GM19397 (cell line): ENCODE measurements at regions not wholly inside any gene's neighbourhood (a gene's known extent, or its start where the extent isn't known, plus 50 kb on each side); places are given as distances from the start of the nearest gene placed in this dataset.

ENCODE experiments used
- ATAC-seq: cut with Tn5 transposase; IDR thresholded peaks from one replicate; pipeline ENCODE4 v1.9.1; 2021; ENCODE audit warnings: mild to moderate bottlenecking, moderate library complexity; ENCODE audit not compliant: unreplicated experiment

GRCh38 chr18:56096861-56097260 lies 508.9 kb upstream of the TCF4 start:
- ATAC-seq, result no peak

GRCh38 chr18:56089612-56090258 lies 501.7 kb upstream of the TCF4 start:
- no peak for ATAC-seq

GRCh38 chr18:56086786-56087185 lies 498.8 kb upstream of the TCF4 start:
- no peak for ATAC-seq

GRCh38 chr18:56086176-56086575 lies 498.2 kb upstream of the TCF4 start:
- ATAC-seq, result no peak

- ATAC-seq, result no peak
These were observed 497.6 kb upstream of the TCF4 start for GRCh38 chr18:56085551-56085950.

- no peak for ATAC-seq
These were observed 495.7 kb upstream of the TCF4 start for GRCh38 chr18:56083523-56084287.

GRCh38 chr18:56083097-56083521 lies 495.1 kb upstream of the TCF4 start:
- ATAC-seq, result no peak

- ATAC-seq, result no peak
These were observed 488.7 kb upstream of the TCF4 start for GRCh38 chr18:56076723-56077122.

- ATAC-seq, result no peak
These were observed 480.7 kb upstream of the TCF4 start for GRCh38 chr18:56068701-56069100.

GRCh38 chr18:56067969-56068671 lies 480.1 kb upstream of the TCF4 start:
- no peak for ATAC-seq

GRCh38 chr18:56067214-56067894 lies 479.4 kb upstream of the TCF4 start:
- no peak for ATAC-seq

GRCh38 chr18:56066524-56067213 lies 478.7 kb upstream of the TCF4 start:
- ATAC-seq, result no peak

GRCh38 chr18:56065086-56065485 lies 477.1 kb upstream of the TCF4 start:
- no peak for ATAC-seq

GRCh38 chr18:56062931-56063330 lies 474.9 kb upstream of the TCF4 start:
- no peak for ATAC-seq

- ATAC-seq, result no peak
These were observed 473.1 kb upstream of the TCF4 start for GRCh38 chr18:56060967-56061541.

- no peak for ATAC-seq
These were observed 464.2 kb upstream of the TCF4 start for GRCh38 chr18:56052202-56052601.

- ATAC-seq, result no peak
These were observed 456.2 kb upstream of the TCF4 start for GRCh38 chr18:56044239-56044638.

- ATAC-seq, result no peak
These were observed 455.7 kb upstream of the TCF4 start for GRCh38 chr18:56043641-56044061.

- no peak for ATAC-seq
These were observed 455.0 kb upstream of the TCF4 start for GRCh38 chr18:56042915-56043536.
